ENCODE measurements at regions not wholly inside any gene's neighbourhood (a gene's known extent, or its start where the extent isn't known, plus 50 kb on each side); places are given as distances from the start of the nearest gene placed in this dataset.

DNA sequence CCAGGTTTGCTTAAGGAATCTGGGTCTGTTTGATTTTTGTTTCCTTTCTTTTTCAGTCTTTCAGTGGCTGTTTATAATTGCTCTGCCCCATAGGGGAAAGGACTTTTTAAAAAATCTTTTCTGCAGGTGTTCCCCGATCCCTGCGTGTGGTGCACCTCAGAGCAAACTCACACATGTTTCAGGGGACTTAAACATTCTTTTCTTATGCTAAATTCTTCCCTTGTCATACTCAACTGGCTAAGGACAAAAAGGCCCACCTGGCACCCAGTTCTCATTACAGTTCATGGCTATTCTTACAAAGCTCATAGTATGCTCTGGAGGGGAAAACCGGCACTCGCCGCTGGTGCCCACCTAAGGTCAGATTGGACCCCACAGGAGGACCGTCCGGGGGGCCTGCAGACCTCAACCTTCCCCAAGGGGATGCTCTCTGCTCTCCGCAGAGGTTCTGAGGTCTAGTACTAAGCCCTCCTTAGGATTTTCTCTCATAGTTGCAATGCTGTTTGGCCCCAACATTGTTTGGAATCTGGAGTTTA is 220.3 kb downstream of the HGF start:
- no peak for TF ChIP-seq POLR2A (IDR thresholded peaks at IDR 0.05; ENCODE audit: low read depth, low read length)
- TF ChIP-seq POLR2AphosphoS5 (IDR thresholded peaks at IDR 0.05; ENCODE audit: low read depth, low read length) = no peak
- no peak for TF ChIP-seq TAF1 (IDR thresholded peaks at IDR 0.05; ENCODE audit: low read depth, low read length)
- no peak for TF ChIP-seq SPI1 (IDR thresholded peaks at IDR 0.05; ENCODE audit: low read depth, low read length)
- no peak for TF ChIP-seq POU2F2 (IDR thresholded peaks at IDR 0.05; ENCODE audit: low read depth, low read length)
